GOT3 (cell line): ENCODE measurements at regions not wholly inside any gene's neighbourhood (a gene's known extent, or its start where the extent isn't known, plus 50 kb on each side); places are given as distances from the start of the nearest gene placed in this dataset.
"Not testable (repeated sequence)": the region's sequence is repeated elsewhere in the genome, so short reads cannot be mapped to it uniquely, and the experiment has no call there.

Experiments used
- DNase-seq: peaks from one replicate; lab custom pipeline; 2025; ENCODE audit warnings: mixed read lengths; lab: John Stamatoyannopoulos, UW

DNA sequence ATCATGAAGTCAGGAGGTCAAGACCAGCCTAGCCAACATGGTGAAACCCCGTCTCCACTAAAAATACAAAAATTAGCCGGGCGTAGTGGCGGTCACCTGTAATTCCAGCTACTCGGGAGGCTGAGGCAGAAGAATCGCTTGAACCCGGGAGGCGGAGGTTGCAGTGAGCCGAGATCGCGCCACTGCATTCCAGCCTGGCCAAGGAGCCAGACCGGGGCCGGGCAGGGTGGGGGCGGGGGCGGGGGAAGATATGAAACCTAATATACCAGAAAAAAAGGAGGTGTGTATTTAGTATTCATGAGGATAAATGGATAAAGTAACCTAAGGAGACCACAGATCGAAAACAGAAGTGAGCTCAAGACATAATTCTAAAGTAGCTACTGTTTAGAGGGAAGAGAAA is 186.5 kb upstream of the KCND2 start:
- not testable (repeated sequence) for DNase-seq

GRCh38 chr7:120089968-120090367 is 183.0 kb upstream of the KCND2 start:
- no peak for DNase-seq

DNA sequence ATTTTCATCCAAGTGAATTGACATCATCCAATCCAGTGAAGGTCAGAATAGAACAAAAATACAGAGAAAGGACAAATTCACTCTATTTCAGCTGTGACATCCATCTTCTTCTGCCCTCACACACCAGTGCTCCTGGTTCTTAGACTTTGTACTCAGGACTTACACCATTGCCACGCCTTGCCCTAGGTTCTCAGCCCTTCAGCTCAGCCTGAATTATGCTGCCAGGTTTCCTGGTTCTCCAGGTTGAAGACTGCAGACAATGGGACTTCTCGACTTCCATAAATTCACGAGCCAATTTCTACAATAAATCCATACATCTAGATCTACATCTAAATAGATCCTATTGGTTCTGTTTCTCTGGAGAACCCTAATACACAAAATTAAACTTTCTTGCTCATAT is 181.2 kb upstream of the KCND2 start:
- DNase-seq = no peak

DNA sequence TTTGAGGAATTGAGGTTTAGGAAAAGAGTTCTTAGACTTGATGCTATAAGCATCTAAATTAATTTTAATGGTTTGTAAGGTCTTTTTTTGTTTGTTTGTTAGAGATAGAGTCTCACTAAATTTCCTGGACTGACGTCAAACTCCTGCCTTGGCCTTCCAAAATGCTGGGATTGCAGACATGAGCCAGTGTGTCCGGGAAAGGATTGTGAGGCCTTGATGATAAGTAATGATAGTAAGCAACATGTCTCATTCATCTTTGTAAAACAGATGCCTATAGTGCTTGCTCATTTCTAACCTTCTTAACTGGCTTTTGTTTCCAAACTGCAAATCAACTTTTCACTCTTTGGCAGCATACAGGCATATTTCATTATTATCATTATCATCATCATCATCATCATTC is 176.0 kb upstream of the KCND2 start:
- no peak for DNase-seq

DNA sequence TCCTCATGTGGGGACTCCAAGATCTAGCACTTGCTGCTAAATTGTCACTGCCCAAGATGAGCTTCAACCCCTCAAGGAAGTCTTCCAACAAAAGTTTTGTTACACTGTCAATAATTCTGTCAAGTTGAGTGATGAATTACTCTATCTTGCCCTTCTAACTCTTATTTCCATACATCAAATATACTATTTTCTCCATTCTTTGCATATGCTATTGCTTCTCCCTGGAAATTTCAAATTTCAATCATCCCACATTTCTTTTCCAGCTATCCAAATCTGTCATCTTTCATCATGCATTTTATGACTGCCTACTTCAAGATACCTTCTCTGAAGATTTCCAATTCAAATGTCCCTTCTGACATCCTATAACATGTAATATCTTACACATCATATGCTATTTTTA is 175.2 kb upstream of the KCND2 start:
- no peak for DNase-seq

GRCh38 chr7:120108376-120108775 is 164.6 kb upstream of the KCND2 start:
- no peak for DNase-seq

- no peak for DNase-seq
These were observed 162.8 kb upstream of the KCND2 start for GRCh38 chr7:120110169-120110568.

DNA sequence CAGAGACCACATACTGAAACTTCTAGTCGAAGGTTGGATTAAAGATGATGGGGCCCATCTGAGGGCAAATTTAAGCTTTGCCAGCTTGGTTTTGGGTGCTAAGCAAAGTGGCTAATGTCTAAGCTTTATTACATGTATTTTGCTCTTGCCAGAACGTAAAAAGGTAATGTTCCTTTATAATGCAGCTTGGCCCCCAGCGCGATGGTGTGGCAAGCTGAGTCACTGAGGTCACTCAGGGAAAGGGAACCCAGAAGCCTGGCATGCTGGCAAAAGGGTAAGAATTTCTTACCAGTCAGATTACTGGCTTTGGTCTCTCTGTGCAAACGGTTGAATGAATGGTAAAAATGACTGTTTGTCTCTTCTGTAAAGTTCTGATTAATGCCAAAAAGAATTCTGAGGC is 158.3 kb upstream of the KCND2 start:
- no peak for DNase-seq

DNA sequence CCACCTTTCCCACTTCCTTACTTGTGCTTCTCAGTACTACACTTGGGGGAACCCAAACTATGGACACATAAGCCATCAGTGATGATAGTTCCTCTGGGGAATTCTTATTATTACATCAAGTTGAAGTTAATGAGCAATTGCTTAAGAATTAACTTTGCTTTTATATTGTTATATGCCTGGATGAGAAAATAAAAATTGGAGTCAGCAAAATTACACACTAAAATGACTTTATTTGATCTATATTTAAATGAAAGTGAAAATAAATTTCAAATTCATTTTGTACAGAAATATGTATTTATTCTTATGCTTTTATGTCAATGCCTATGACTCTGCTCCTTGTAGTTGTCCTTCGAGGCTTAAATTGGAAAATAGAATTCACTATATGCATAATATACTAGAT is 149.4 kb upstream of the KCND2 start:
- DNase-seq = no peak

DNA sequence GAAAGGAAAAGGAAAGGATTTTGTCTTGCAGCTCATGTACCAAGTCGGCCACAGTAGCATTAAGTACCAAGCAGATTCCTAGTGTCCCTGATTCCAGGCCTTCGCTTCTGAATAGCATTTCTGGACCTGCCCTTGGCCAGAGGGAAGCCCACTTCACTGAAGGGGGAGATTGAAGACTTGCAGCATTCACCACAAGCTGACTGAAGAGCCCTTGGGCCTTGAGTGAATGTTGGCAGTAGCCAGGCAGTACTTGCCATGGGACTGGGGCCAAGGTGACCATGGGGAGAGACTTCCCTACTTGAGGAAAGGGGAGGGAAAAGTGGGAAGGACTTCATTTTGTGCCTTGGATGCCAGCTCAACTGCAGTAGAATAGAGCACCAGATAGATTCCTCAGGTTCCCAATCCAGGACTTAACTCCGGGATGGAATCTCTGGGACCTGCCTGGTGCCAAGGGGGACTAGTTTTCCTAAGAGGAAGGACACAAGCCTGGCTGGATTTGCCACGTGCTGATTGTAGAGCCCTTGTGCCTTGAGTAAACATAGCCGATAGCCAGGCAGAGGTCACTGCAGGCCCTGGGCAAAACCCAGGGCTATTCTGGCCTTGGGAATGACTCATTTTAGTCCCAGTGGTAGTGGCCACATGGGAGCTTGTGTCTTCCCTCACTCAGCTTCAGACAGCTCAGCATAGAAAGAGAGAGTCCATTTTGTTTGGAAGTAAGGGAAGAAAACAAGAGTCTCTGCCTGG is 141.7 kb upstream of the KCND2 start:
- DNase-seq = no peak

DNA sequence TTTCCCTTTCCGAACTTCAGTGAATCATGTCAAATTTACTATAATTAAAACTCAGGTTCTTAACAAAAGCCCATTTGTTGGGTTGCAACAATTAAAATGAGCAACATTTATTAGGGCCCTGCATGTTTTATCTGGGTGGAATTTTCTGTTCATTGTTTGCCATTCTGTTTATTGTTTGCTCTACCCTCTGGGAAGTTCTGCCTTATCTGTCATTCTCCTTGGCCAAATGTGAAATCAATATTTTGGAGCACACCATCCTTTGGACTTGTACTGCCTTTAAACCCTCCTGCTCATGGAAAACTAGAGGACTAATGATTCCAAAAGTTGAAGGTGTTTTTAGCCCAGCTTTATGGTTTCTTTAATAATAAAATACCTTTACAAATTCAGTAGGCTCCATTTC is 134.5 kb upstream of the KCND2 start:
- no peak for DNase-seq

DNA sequence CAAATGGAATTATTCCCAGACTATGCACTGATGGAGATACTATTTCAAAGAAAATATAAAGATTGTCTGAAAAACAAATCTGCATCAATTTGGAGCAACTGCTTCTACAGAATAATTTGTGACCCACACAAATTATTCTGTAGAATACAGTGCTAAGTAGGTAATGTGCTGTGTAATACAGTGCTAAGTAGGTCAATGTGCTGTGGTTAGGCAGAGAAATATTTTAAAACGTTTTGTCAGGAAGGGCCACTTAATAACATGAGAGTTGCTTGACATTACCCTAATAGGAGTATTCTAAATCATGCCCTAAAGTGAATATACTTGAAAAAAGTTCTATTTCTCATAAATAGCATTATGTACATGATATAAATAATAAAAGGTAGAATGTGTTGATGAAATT is 116.5 kb upstream of the KCND2 start:
- no peak for DNase-seq

GRCh38 chr7:120160166-120160565 is 112.8 kb upstream of the KCND2 start:
- no peak for DNase-seq

DNA sequence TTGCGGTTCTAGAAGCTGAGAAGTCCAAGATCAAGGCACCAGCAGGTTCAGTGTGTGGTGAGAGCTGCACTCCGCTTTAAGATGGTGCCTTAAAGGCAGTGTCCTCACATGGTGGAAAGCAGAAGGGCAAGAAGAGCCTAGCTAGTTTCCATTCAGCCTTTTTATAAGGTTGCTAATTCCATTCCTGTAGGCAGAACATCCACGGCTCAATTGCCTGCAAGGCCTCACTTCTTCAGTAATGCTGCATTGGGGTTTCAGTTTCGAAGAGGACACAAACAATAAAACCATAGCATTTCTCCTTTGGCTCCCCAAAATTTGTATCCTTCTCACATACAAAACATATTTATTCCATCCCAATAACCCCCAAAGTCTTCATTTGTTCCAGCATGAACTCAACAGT is 109.5 kb upstream of the KCND2 start:
- no peak for DNase-seq

- no peak for DNase-seq
These were observed 107.7 kb upstream of the KCND2 start for GRCh38 chr7:120165227-120165626.

GRCh38 chr7:120168066-120168465 is 104.9 kb upstream of the KCND2 start:
- DNase-seq = no peak

DNA sequence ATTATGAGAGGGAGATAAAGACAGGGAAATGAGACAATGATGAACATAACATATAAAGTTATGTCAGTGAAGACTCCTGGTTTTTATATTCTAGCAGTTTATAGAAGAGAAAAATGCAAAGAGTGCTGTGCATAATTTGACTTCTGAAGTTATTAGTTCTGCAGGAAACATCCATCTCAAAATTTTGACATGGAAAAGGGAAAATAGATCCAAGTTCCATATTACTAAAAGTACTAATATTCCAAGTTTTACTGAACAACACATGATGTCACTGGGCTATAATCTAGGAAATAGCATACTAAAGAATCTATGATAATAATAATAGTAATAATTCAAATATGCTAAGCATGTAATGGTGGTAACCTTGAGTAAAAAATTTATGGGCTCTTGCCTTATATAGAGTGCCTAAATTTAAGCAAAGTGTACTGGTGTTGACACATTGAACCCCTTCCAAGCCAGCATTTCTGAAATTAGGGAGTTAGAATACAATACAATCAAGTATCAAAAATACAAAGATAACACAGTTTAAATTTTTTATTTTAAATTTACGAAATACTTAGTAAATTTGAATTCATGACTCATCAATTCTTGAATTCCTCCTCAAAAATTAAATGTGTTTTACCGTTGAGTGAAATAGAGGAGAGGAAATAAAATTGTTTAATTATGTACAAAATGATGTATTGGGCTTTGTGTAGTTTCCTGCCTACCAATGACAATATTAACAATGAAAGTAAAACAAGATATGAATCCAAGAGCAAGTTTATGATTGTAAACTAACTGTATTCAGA is 102.8 kb upstream of the KCND2 start:
- no peak for DNase-seq

DNA sequence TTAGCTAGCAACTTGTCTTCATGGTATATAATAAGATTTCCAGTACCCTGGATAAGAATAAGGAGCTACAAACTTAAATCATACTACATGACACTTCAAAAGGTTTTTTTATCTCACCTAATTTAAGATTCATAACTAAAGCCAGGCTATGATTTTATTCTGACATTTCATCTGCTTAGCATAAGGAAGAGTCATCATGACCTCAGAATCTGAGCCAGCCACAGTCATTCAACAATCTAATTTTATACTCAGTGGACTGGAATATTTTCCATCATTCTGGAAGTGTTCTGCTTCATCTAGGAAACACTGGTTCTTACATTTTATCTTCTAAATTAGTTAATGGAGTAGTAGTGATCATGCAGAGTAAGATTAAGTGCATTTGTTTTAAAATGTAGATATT is 102.1 kb upstream of the KCND2 start:
- DNase-seq = no peak

GRCh38 chr7:120171406-120171805 is 101.6 kb upstream of the KCND2 start:
- DNase-seq = no peak

DNA sequence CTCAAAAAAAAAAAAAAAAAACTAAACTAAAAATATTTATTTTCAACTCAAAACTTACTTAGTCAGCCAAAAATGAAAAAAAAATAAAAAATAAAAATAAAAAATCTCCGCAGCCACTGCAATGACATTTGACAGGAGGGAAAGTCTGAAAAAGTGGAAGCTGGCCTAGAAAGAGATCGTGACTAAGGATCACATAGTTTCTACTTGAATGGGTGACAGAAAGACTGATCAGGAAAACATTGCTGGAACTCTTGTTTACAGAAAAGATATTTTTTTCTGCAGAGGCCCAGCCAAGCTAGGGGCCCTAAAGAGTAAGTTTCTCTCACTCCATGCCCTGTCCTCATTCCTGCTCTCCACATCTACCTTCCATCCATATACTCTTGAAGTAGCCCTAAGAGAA is 92.8 kb upstream of the KCND2 start:
- DNase-seq = no peak

- DNase-seq = no peak
These were observed 91.5 kb upstream of the KCND2 start for GRCh38 chr7:120181499-120181898.

DNA sequence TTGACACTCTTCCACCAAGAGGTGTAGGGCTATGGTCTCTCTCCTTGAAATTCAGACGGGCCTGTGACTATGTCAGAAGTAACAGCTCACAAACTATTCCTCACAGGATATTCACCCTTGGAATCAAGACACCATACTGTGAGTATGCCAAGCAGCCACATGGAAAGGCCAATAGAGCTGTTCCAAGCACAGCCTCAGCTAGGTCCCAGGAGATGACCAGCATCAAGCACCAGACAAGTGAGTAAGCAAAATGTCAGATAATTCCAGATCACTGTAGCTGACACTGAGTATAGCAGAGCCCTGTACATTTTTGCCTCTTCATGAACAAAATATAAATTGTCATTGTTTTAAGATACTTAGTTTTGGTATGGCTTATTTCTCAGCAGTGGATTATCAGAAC is 88.1 kb upstream of the KCND2 start:
- no peak for DNase-seq

- DNase-seq = no peak
These were observed 86.9 kb upstream of the KCND2 start for GRCh38 chr7:120185940-120186682.
